Kidney (tissue), 13 donors: ENCODE measurements at regions not wholly inside any gene's neighbourhood (a gene's known extent, or its start where the extent isn't known, plus 50 kb on each side); places are given as distances from the start of the nearest gene placed in this dataset.

Experiments used
- DNase-seq, 5 donors: peaks; one replicate each; pipeline ENCODE4 v3.0.0-alpha.2; 2013 to 2020
- FAIRE-seq: peaks from 2 replicates; lab custom pipeline; 2012; peaks lifted over from hg19 to GRCh38; lab: Jason Lieb, UNC
- H3K27ac ChIP-seq, 2 donors: one replicate each; pipeline ENCODE4 v1.7.0; 2013; ENCODE audit warnings: low read depth in 2 of 2, low read length in 2 of 2, inconsistent platforms in 1 of 2
- H3K27me3 ChIP-seq: one replicate; pipeline ENCODE4 v1.7.1; 2013; ENCODE audit warnings: low read length, inconsistent platforms; ENCODE audit not compliant: control insufficient read depth, insufficient read depth
- H3K36me3 ChIP-seq, 3 donors: one replicate each; pipeline versions ENCODE4 v1.7.0 to v1.7.1; 2013; ENCODE audit warnings: low read length in 3 of 3, control low read depth in 1 of 3, inconsistent platforms in 1 of 3; ENCODE audit not compliant: insufficient read depth in 3 of 3, control insufficient read depth in 2 of 3
- H3K4me1 ChIP-seq, 3 donors: one replicate each; pipeline versions ENCODE4 v1.7.0 to v1.7.1; 2013; ENCODE audit warnings: low read length in 3 of 3, inconsistent platforms in 1 of 3, low read depth in 1 of 3; ENCODE audit not compliant: control insufficient read depth in 2 of 3, insufficient read depth in 2 of 3
- H3K4me3 ChIP-seq, 3 donors: one replicate each; pipeline versions ENCODE4 v1.7.0 to v1.8.1; 2013; ENCODE audit warnings: low read length in 3 of 3, control low read depth in 1 of 3, inconsistent platforms in 1 of 3
- H3K9ac ChIP-seq, 3 donors: one replicate each; pipeline versions ENCODE4 v1.7.0 to v1.7.1; 2013; ENCODE audit warnings: low read length in 3 of 3, control low read depth in 1 of 3, inconsistent platforms in 1 of 3
- H3K9me3 ChIP-seq, 3 donors: one replicate each; pipeline versions ENCODE4 v1.7.0 to v1.7.1; 2013; ENCODE audit warnings: low read length in 3 of 3, control low read depth in 1 of 3, inconsistent platforms in 1 of 3; ENCODE audit not compliant: control insufficient read depth in 2 of 3, insufficient read depth in 1 of 3
- intact Hi-C: fragments of 100-400 bp; cut with DNase I; formaldehyde crosslinking; loops from one replicate; pipeline ENCODE4 v1.11.1; 2022
- TF ChIP-seq, protein P1 (sequence below): IDR thresholded peaks from 3 replicates; pipeline ENCODE4 v1.5.1; 2012; ENCODE audit warnings: mild to moderate bottlenecking, moderate library complexity, borderline replicate concordance; ENCODE audit not compliant: insufficient read depth; ENCODE audit errors: extremely low read depth
- donor health status: control.
- donor health status: control.
- donor health status: control.
- donor health status: control.
- donor health status: control.
- donor health status: DM: yes; HTN: yes; CAD: no.
- donor health status: Normal renal cell carcinoma (clear cell type).

DNA sequence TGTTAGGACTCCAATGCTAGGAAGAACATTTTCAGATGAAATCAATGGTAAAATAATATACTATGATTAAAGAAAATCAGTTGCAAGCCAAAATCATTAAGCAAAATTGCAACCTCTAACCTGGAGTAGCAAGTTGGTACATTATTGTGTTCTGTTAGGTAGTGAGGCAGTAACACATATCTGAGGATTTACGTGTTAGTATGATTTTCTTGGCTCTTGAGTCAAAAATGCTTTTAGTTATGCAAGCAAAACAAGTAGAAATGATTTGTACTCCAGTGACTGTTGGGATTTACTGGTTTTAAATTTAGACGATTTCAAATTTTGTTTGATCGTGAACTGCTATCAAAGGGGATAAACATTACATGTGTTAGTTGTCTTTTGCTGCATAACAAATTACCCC is 293.0 kb upstream of the BTBD3 start:
- FAIRE-seq, result no peak
- intact Hi-C loops, result no loop called here

DNA sequence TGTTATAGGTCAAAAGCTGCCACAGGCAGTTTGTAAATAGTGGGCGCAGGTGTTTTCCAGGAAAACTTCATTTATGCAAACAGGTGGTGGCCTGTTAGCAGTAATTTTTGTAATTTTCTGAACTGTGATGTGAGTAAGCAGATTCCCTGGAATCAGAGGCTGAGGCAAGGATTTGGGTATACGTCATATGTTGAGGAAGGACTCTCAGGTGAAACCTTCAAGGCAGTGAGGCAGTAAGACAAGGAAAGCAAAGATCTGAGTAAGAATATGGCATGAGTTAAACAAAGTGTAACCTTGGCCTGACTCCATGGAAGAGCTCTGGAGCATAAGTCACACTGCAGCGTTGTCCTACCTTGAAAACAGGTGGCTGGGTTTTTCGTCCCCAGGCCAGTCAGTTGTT is 291.1 kb upstream of the BTBD3 start:
- Histone ChIP-seq H3K4me1 (no peaks in the 10 kb centered on the region), H3K4me3 (no peak overlapping the region), H3K36me3 (no peaks in the 10 kb centered on the region), H3K9ac (no peak overlapping the region), H3K27ac (no peak overlapping the region), H3K9me3 (no peaks in the 10 kb centered on the region), H3K27me3 (no peaks in the 10 kb centered on the region)
- intact Hi-C loops, result no loop called here
- DNase-seq (peak in 2 of 5 donors; percentile 1 to 3), FAIRE-seq (no peak)
- TF ChIP-seq, protein P1, sequence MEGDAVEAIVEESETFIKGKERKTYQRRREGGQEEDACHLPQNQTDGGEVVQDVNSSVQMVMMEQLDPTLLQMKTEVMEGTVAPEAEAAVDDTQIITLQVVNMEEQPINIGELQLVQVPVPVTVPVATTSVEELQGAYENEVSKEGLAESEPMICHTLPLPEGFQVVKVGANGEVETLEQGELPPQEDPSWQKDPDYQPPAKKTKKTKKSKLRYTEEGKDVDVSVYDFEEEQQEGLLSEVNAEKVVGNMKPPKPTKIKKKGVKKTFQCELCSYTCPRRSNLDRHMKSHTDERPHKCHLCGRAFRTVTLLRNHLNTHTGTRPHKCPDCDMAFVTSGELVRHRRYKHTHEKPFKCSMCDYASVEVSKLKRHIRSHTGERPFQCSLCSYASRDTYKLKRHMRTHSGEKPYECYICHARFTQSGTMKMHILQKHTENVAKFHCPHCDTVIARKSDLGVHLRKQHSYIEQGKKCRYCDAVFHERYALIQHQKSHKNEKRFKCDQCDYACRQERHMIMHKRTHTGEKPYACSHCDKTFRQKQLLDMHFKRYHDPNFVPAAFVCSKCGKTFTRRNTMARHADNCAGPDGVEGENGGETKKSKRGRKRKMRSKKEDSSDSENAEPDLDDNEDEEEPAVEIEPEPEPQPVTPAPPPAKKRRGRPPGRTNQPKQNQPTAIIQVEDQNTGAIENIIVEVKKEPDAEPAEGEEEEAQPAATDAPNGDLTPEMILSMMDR, result no peak

More for the DNA sequence above, 293.0 kb upstream of the BTBD3 start:
- TF ChIP-seq, protein P1, result no peak
- Histone ChIP-seq H3K36me3 (no peaks in the 10 kb centered on the region), H3K4me3 (no peak overlapping the region), H3K4me1 (no peaks in the 10 kb centered on the region), H3K27ac (no peak overlapping the region), H3K9me3 (no peaks in the 10 kb centered on the region), H3K27me3 (no peaks in the 10 kb centered on the region), H3K9ac (no peak overlapping the region)
- no peak for DNase-seq

DNA sequence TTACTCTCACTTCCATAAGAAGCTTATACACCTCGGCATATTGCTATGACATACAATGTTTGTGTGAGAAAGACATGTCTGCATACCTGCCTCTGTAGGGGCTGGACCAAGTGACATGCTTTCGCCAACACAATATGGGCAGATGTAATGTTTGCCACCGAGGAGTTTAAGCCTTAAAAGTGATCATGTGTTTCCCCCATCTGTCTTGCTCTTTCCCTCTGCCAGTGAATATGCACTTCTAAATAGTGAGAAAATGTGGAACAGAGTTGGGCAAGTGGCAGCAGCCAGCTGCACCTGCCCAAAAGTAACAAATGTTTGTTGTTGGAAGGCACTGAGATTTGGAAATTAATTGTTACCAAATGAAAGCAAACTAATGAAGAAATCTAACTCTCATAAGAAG is 274.8 kb upstream of the BTBD3 start:
- TF ChIP-seq, protein P1, result no peak
- Histone ChIP-seq H3K9me3 (no peaks in the 10 kb centered on the region), H3K27me3 (no peaks in the 10 kb centered on the region), H3K27ac (no peak overlapping the region), H3K4me3 (no peak overlapping the region), H3K4me1 (no peaks in the 10 kb centered on the region), H3K36me3 (no peaks in the 10 kb centered on the region), H3K9ac (no peak overlapping the region)
- intact Hi-C loops, result no loop called here
- no peak for DNase-seq
- FAIRE-seq, result no peak

DNA sequence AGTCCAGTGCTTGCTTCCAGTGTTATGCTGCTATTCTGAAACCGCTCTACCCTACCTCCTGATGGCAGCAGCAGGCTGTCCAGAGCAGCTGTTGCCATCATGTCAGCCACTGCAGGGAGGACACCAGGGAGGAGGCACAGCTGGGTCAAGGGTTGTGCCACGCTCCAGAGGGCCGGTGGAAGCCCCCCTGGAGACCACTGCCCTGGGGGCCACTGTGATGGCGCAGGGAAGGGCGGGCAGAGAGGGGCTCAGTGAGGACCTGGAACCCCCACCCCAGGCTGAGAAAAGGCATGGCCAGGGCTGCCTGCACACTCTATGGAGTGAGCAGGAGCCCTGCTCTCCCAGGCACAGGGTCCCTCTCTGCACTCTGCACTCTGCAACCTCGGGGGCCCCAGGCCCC is 271.3 kb upstream of the BTBD3 start:
- intact Hi-C loops, result no loop called here
- no peak for FAIRE-seq
- no peaks in the 10 kb centered on the region for H3K4me1 ChIP-seq
- no peak overlapping the region for H3K9ac ChIP-seq
- no peak overlapping the region for H3K27ac ChIP-seq
- peak in 1 of 5 donors; percentile 45 for DNase-seq
- no peaks in the 10 kb centered on the region for H3K36me3 ChIP-seq
- TF ChIP-seq, protein P1, result no peak
- H3K9me3 ChIP-seq, result no peaks in the 10 kb centered on the region
- no peaks in the 10 kb centered on the region for H3K27me3 ChIP-seq
- H3K4me3 ChIP-seq, result no peak overlapping the region
